GM12875 (cell line): ENCODE measurements at regions not wholly inside any gene's neighbourhood (a gene's known extent, or its start where the extent isn't known, plus 50 kb on each side); places are given as distances from the start of the nearest gene placed in this dataset.

Experiments
- H3K4me3 ChIP-seq: one replicate; pipeline ENCODE4 v1.5.1; 2011; ENCODE audit warnings: low read depth, low read length, control low read depth
- CTCF ChIP-seq: IDR thresholded peaks from 2 replicates; pipeline ENCODE4 v1.5.1; 2011; ENCODE audit warnings: low read depth, mild to moderate bottlenecking, control low read depth, inconsistent platforms, low read length, moderate library complexity, borderline replicate concordance; ENCODE audit not compliant: insufficient read depth

GRCh38 chr6:26164120-26164505 lies 76.9 kb downstream of the HFE start:
- no peak for TF ChIP-seq CTCF
- no peak overlapping the region for H3K4me3 ChIP-seq

- no peak for TF ChIP-seq CTCF
- no peak overlapping the region for H3K4me3 ChIP-seq
Measured at GRCh38 chr6:26165261-26165790, 78.1 kb downstream of the HFE start.

GRCh38 chr6:26170181-26170580 lies 83.0 kb downstream of the HFE start:
- TF ChIP-seq CTCF = no peak
- no peak overlapping the region for H3K4me3 ChIP-seq

GRCh38 chr6:26170951-26171841 lies 84.0 kb downstream of the HFE start:
- H3K4me3 ChIP-seq = peak overlapping the region; percentile 64
- no peak for TF ChIP-seq CTCF

- peak overlapping the region; percentile 64 for H3K4me3 ChIP-seq
- TF ChIP-seq CTCF = no peak
Measured at GRCh38 chr6:26172608-26172968, 85.4 kb downstream of the HFE start.

GRCh38 chr6:26173836-26174145 lies 86.6 kb downstream of the HFE start:
- no peak for TF ChIP-seq CTCF
- no peak overlapping the region for H3K4me3 ChIP-seq

- TF ChIP-seq CTCF = no peak
- H3K4me3 ChIP-seq = no peak overlapping the region
Measured at GRCh38 chr6:26175033-26175427, 87.8 kb downstream of the HFE start.
